ENCODE measurements at regions not wholly inside any gene's neighbourhood (a gene's known extent, or its start where the extent isn't known, plus 50 kb on each side); places are given as distances from the start of the nearest gene placed in this dataset.

GRCh38 chr14:82270286-82270685, 736.6 kb upstream of the SEL1L start:
- no peak for TF ChIP-seq EZH2phosphoT487 (IDR thresholded peaks at IDR 0.05; ENCODE audit: insufficient read depth, low read depth)
- no peak for TF ChIP-seq EZH2 (IDR thresholded peaks at IDR 0.05; ENCODE audit: insufficient read depth, poor library complexity, severe bottlenecking)
